Astrocyte (in vitro differentiated cells and primary cell): ENCODE measurements at regions not wholly inside any gene's neighbourhood (a gene's known extent, or its start where the extent isn't known, plus 50 kb on each side); places are given as distances from the start of the nearest gene placed in this dataset.

Experiments
- DNase-seq: peaks from one replicate; pipeline ENCODE4 v3.0.0-alpha.2; 2010; ENCODE audit warnings: low read depth
- FAIRE-seq: peaks from 2 replicates; lab custom pipeline; 2011; peaks lifted over from hg19 to GRCh38; lab: Jason Lieb, UNC
- H2AFZ ChIP-seq: 2 replicates; pipeline ENCODE4 v1.6.0; 2012; ENCODE audit warnings: low read depth, low read length, inconsistent platforms
- H3K27ac ChIP-seq: 2 replicates; pipeline ENCODE4 v1.5.1; 2011; ENCODE audit warnings: low read depth, low read length, inconsistent platforms
- H3K27me3 ChIP-seq: 2 replicates; pipeline ENCODE4 v1.6.0; 2011; ENCODE audit warnings: low read length, inconsistent platforms; ENCODE audit not compliant: insufficient read depth
- H3K36me3 ChIP-seq: 2 replicates; pipeline ENCODE4 v1.5.1; 2011; ENCODE audit warnings: low read length, inconsistent platforms; ENCODE audit not compliant: insufficient read depth
- H3K4me1 ChIP-seq: 2 replicates; pipeline ENCODE4 v1.5.1; 2011; ENCODE audit warnings: low read length, inconsistent platforms; ENCODE audit not compliant: insufficient read depth
- H3K4me2 ChIP-seq: 2 replicates; pipeline ENCODE4 v1.6.0; 2012; ENCODE audit warnings: low read length, inconsistent platforms
- H3K4me3 ChIP-seq: 2 replicates; pipeline ENCODE4 v1.5.1; 2011; ENCODE audit warnings: low read depth, mild to moderate bottlenecking, low read length, inconsistent platforms; ENCODE audit not compliant: insufficient read depth
- H3K79me2 ChIP-seq: 2 replicates; pipeline ENCODE4 v1.6.0; 2012; ENCODE audit warnings: mild to moderate bottlenecking, low read length, inconsistent platforms; ENCODE audit not compliant: insufficient read depth
- H3K9ac ChIP-seq: 2 replicates; pipeline ENCODE4 v1.6.0; 2012; ENCODE audit warnings: mild to moderate bottlenecking, low read length, inconsistent platforms
- H3K9me3 ChIP-seq: 2 replicates; pipeline ENCODE4 v1.5.1; 2012; ENCODE audit warnings: low read depth, mild to moderate bottlenecking, low read length, inconsistent platforms; ENCODE audit not compliant: insufficient read depth
- H4K20me1 ChIP-seq: 2 replicates; pipeline ENCODE4 v1.6.0; 2012; ENCODE audit warnings: low read length, inconsistent platforms; ENCODE audit not compliant: insufficient read depth
- H3K27ac Mint-ChIP-seq: one replicate; pipeline ENCODE4 v1.8.0; 2021; ENCODE audit warnings: mild to moderate bottlenecking, mixed read lengths; ENCODE audit not compliant: unreplicated experiment
- H3K27me3 Mint-ChIP-seq: one replicate; pipeline ENCODE4 v1.8.0; 2021; ENCODE audit warnings: low read depth, mixed read lengths; ENCODE audit not compliant: unreplicated experiment
- H3K36me3 Mint-ChIP-seq: one replicate; pipeline ENCODE4 v1.8.0; 2021; ENCODE audit warnings: low read depth, mixed read lengths; ENCODE audit not compliant: unreplicated experiment
- H3K4me1 Mint-ChIP-seq: one replicate; pipeline ENCODE4 v1.8.0; 2021; ENCODE audit warnings: low read depth, mixed read lengths; ENCODE audit not compliant: unreplicated experiment
- H3K4me3 Mint-ChIP-seq: one replicate; pipeline ENCODE4 v1.8.0; 2021; ENCODE audit warnings: mild to moderate bottlenecking, moderate library complexity, mixed read lengths; ENCODE audit not compliant: unreplicated experiment
- H3K9me3 Mint-ChIP-seq: one replicate; pipeline ENCODE4 v1.8.0; 2021; ENCODE audit warnings: mild to moderate bottlenecking, mixed read lengths; ENCODE audit not compliant: unreplicated experiment
- CTCF ChIP-seq: IDR thresholded peaks from 2 replicates; pipeline ENCODE4 v1.5.1; 2011; ENCODE audit warnings: low read depth, mild to moderate bottlenecking, inconsistent platforms, low read length, moderate library complexity; ENCODE audit not compliant: insufficient read depth
- EZH2 ChIP-seq: IDR thresholded peaks from 2 replicates; pipeline ENCODE4 v1.6.1; 2012; ENCODE audit warnings: mild to moderate bottlenecking, low read length, inconsistent platforms; ENCODE audit not compliant: insufficient read depth

GRCh38 chr4:136055360-136055759, 1476.9 kb downstream of the PCDH18 start:
- Mint-ChIP-seq H3K4me1 (no peaks in the 10 kb centered on the region), H3K36me3 (no peaks in the 10 kb centered on the region), H3K27ac (no peak overlapping the region), H3K27me3 (no peaks in the 10 kb centered on the region), H3K4me3 (no peak overlapping the region), H3K9me3 (no peaks in the 10 kb centered on the region)
- no peak for FAIRE-seq
- Histone ChIP-seq H3K36me3 (no peaks in the 10 kb centered on the region), H3K79me2 (no peaks in the 10 kb centered on the region), H3K4me2 (no peak overlapping the region), H3K4me1 (no peaks in the 10 kb centered on the region), H3K27ac (no peak overlapping the region), H3K9ac (no peak overlapping the region), H2AFZ (no peak overlapping the region), H4K20me1 (no peaks in the 10 kb centered on the region), H3K9me3 (no peaks in the 10 kb centered on the region), H3K27me3 (no peaks in the 10 kb centered on the region), H3K4me3 (no peak overlapping the region)
- DNase-seq = no peak
- TF ChIP-seq EZH2 (no peak), CTCF (no peak)

- H3K27ac ChIP-seq = no peak overlapping the region
- no peak overlapping the region for H3K4me2 ChIP-seq
- no peak for FAIRE-seq
- no peak overlapping the region for H3K9ac ChIP-seq
- TF ChIP-seq EZH2 (no peak), CTCF (no peak)
- no peaks in the 10 kb centered on the region for H3K27me3 ChIP-seq
- no peak overlapping the region for H3K4me3 ChIP-seq
- no peaks in the 10 kb centered on the region for H4K20me1 ChIP-seq
- Mint-ChIP-seq H3K4me3 (no peak overlapping the region), H3K9me3 (no peaks in the 10 kb centered on the region), H3K36me3 (no peaks in the 10 kb centered on the region), H3K27ac (peak overlapping the region; percentile 83), H3K4me1 (peaks cover 2% of the 10 kb centered on the region), H3K27me3 (no peaks in the 10 kb centered on the region)
- H3K4me1 ChIP-seq = no peaks in the 10 kb centered on the region
- H3K36me3 ChIP-seq = no peaks in the 10 kb centered on the region
- H2AFZ ChIP-seq = no peak overlapping the region
- DNase-seq = peak; percentile 74
- H3K9me3 ChIP-seq = no peaks in the 10 kb centered on the region
- no peaks in the 10 kb centered on the region for H3K79me2 ChIP-seq
Observed at GRCh38 chr4:136036744-136037143, 1495.5 kb downstream of the PCDH18 start.

GRCh38 chr4:136032391-136032790, 1499.9 kb downstream of the PCDH18 start:
- peaks cover 3% of the 10 kb centered on the region for H3K9me3 ChIP-seq
- FAIRE-seq (no peak), DNase-seq (no peak)
- H4K20me1 ChIP-seq = no peaks in the 10 kb centered on the region
- peaks cover 4% of the 10 kb centered on the region for H3K9me3 Mint-ChIP-seq
- no peak overlapping the region for H3K27ac ChIP-seq
- no peaks in the 10 kb centered on the region for H3K79me2 ChIP-seq
- H3K36me3 Mint-ChIP-seq = no peaks in the 10 kb centered on the region
- no peaks in the 10 kb centered on the region for H3K27me3 ChIP-seq
- no peak overlapping the region for H3K4me2 ChIP-seq
- no peak overlapping the region for H2AFZ ChIP-seq
- no peak overlapping the region for H3K27ac Mint-ChIP-seq
- H3K4me3 Mint-ChIP-seq = no peak overlapping the region
- TF ChIP-seq CTCF (no peak), EZH2 (no peak)
- peaks cover 2% of the 10 kb centered on the region for H3K4me1 Mint-ChIP-seq
- no peaks in the 10 kb centered on the region for H3K4me1 ChIP-seq
- no peaks in the 10 kb centered on the region for H3K36me3 ChIP-seq
- no peak overlapping the region for H3K4me3 ChIP-seq
- no peak overlapping the region for H3K9ac ChIP-seq
- H3K27me3 Mint-ChIP-seq = no peaks in the 10 kb centered on the region
